ENCODE measurements at regions not wholly inside any gene's neighbourhood (a gene's known extent, or its start where the extent isn't known, plus 50 kb on each side); places are given as distances from the start of the nearest gene placed in this dataset.

DNA sequence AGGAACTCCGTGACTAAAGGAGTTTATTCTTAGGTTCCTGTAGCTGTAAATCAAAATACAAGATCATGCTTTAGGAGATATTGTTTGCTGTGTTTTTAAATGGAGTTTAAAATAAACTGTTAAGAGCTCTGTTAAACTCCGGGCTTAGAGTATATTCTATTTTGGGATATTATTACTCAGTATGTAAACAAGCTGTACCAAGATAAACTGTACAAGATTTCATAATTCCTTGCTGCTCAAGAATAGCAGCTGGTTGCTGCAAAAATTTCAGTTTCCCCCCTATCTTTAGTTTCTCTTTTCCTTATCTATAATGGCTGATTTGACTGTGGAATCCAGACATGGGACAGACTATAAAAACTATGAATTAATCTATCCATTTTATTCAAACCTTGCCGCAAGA, 215.7 kb downstream of the HTR7 start:
- Histone ChIP-seq H3K36me3 (no peaks in the 10 kb centered on the region), H3K27ac (no peak overlapping the region), H3K9ac (ENCODE audit: low read depth in 2 of 2, low read length in 2 of 2) (no peak overlapping the region), H3K4me1 (no peaks in the 10 kb centered on the region), H3K9me3 (no peaks in the 10 kb centered on the region), H3K27me3 (no peaks in the 10 kb centered on the region), H3K4me3 (no peak overlapping the region)
- intact Hi-C loops (cut with DNase I) = no loop called here
- no peak for DNase-seq
- TF ChIP-seq, protein P1, sequence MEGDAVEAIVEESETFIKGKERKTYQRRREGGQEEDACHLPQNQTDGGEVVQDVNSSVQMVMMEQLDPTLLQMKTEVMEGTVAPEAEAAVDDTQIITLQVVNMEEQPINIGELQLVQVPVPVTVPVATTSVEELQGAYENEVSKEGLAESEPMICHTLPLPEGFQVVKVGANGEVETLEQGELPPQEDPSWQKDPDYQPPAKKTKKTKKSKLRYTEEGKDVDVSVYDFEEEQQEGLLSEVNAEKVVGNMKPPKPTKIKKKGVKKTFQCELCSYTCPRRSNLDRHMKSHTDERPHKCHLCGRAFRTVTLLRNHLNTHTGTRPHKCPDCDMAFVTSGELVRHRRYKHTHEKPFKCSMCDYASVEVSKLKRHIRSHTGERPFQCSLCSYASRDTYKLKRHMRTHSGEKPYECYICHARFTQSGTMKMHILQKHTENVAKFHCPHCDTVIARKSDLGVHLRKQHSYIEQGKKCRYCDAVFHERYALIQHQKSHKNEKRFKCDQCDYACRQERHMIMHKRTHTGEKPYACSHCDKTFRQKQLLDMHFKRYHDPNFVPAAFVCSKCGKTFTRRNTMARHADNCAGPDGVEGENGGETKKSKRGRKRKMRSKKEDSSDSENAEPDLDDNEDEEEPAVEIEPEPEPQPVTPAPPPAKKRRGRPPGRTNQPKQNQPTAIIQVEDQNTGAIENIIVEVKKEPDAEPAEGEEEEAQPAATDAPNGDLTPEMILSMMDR (IDR thresholded peaks at IDR 0.05) = no peak

DNA sequence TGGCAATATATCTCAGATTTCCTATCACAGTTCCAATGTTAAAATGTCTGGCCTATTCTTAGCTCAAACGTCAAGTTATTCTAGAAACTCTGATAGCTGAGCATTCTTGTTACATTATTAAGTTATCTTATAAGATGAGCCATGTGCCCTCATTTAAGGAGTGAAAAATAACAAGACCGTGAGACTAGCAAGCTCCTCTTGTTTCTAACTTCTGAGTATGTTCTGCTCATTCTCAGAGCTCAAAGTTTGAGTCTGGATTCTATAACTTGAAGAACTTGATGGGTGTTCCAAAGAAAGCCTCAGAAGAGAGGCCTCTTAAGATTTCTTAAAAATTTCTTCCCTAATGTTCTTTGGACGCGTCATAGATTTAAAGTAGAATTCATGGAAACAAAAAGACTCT, 215.2 kb downstream of the HTR7 start:
- Histone ChIP-seq H3K27ac (no peak overlapping the region), H3K9ac (ENCODE audit: low read depth in 2 of 2, low read length in 2 of 2) (no peak overlapping the region), H3K27me3 (no peaks in the 10 kb centered on the region), H3K4me3 (no peak overlapping the region), H3K4me1 (no peaks in the 10 kb centered on the region), H3K36me3 (no peaks in the 10 kb centered on the region), H3K9me3 (no peaks in the 10 kb centered on the region)
- intact Hi-C loops (cut with DNase I) = no loop called here
- TF ChIP-seq, protein P1 (IDR thresholded peaks at IDR 0.05) = no peak
- no peak for DNase-seq

DNA sequence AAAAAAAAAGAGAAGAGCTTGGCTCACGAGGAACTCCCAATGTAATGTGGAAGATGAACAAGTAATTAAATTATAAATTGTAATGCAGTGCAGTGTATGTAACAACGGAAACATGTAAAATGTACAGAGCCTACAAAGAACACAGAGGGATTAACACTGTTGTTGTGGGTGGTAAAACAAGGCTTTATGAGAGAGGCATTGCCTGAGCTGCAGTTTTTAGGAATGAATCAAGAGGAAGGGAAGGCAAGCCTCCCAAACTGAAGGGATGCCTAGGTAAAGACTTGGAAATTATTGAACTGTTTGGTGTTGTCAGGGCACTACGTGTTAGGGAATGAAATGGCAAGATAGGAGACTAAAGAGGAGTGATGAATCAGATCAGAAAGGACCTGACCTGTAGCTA, 213.7 kb downstream of the HTR7 start:
- intact Hi-C loops (cut with DNase I) = no loop called here
- Histone ChIP-seq H3K4me1 (no peaks in the 10 kb centered on the region), H3K9ac (ENCODE audit: low read depth in 2 of 2, low read length in 2 of 2) (no peak overlapping the region), H3K27me3 (no peaks in the 10 kb centered on the region), H3K4me3 (no peak overlapping the region), H3K27ac (no peak overlapping the region), H3K36me3 (no peaks in the 10 kb centered on the region), H3K9me3 (no peaks in the 10 kb centered on the region)
- TF ChIP-seq, protein P1 (IDR thresholded peaks at IDR 0.05) = no peak
- no peak for DNase-seq

DNA sequence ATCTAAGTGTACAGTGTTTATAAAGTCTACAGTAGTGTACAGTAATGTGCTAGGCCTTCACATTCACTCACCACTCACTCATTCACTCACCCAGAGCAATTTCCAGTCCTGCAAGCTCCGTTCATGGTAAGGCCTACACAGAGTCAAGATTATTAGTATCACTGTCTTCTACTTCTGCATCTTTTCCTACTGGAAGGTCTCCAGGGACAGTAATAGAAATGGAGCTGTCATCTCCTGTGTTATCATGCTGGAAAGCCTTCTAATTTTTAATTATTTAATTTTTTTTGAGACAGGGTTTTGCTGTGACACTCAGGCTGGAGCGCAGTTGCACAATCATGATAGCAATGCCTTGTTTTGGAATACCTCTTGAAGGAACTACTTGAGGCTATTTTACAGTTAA, 207.0 kb downstream of the HTR7 start:
- H3K4me3 ChIP-seq = no peak overlapping the region
- no peak for DNase-seq
- H3K27ac ChIP-seq = no peak overlapping the region
- TF ChIP-seq, protein P1 (IDR thresholded peaks at IDR 0.05) = no peak
- no peaks in the 10 kb centered on the region for H3K4me1 ChIP-seq
- H3K36me3 ChIP-seq = no peaks in the 10 kb centered on the region
- intact Hi-C loops (cut with DNase I) = no loop called here
- no peaks in the 10 kb centered on the region for H3K27me3 ChIP-seq
- no peak overlapping the region for H3K9ac ChIP-seq (ENCODE audit: low read depth in 2 of 2, low read length in 2 of 2)
- no peaks in the 10 kb centered on the region for H3K9me3 ChIP-seq

DNA sequence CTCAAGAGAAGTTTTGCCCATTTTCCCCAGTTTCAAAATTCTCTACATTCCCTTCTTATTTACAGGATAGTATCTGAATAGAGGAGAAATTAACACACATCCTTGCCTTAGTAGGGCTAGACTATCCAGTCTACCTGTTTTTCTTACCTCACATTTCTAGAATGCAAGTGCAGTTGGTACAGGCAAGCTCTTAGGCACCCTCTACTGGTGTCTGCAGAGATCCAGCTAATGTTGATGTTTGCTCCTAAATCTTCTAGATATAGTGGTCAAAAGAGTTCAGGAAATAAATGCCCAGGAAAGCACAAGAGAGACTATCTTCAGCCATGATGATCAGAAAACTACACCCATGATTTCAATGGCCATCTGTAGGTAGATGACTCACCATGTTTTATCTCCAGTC, 205.3 kb downstream of the HTR7 start:
- Histone ChIP-seq H3K9ac (ENCODE audit: low read depth in 2 of 2, low read length in 2 of 2) (no peak overlapping the region), H3K27me3 (no peaks in the 10 kb centered on the region), H3K4me3 (no peak overlapping the region), H3K9me3 (no peaks in the 10 kb centered on the region), H3K27ac (no peak overlapping the region), H3K4me1 (no peaks in the 10 kb centered on the region), H3K36me3 (no peaks in the 10 kb centered on the region)
- TF ChIP-seq, protein P1 (IDR thresholded peaks at IDR 0.05) = no peak
- DNase-seq = no peak
- intact Hi-C loops (cut with DNase I) = no loop called here

DNA sequence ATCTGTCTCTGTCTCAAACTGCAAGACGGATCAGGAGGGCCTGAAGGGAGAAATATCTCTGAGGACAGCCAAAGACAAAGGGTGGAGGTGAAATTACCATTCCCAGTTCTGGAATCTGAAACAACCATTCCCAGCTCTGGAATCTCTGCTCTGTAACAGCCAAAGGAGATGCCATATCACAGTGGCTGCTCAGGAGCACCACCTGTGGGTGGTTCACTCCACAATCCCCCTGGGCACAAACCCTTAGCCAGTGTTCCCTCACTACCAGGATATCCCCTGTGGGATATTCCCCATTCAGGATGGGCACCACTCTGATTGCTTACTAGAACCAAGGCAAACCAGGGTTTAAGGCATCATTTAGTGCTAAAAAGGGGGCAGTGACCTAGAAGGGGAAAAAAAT, 199.0 kb downstream of the HTR7 start:
- Histone ChIP-seq H3K4me1 (no peaks in the 10 kb centered on the region), H3K36me3 (no peaks in the 10 kb centered on the region)
- intact Hi-C loops (cut with DNase I) = no loop called here

More for the DNA sequence above, 199.0 kb downstream of the HTR7 start:
- no peak overlapping the region for H3K27ac ChIP-seq
- no peaks in the 10 kb centered on the region for H3K27me3 ChIP-seq
- H3K4me3 ChIP-seq = no peak overlapping the region
- no peak overlapping the region for H3K9ac ChIP-seq (ENCODE audit: low read depth in 2 of 2, low read length in 2 of 2)
- no peaks in the 10 kb centered on the region for H3K9me3 ChIP-seq
- TF ChIP-seq, protein P1 (IDR thresholded peaks at IDR 0.05) = no peak
- no peak for DNase-seq
